HepG2 (cell line): ENCODE measurements at regions not wholly inside any gene's neighbourhood (a gene's known extent, or its start where the extent isn't known, plus 50 kb on each side); places are given as distances from the start of the nearest gene placed in this dataset.

Experiments used
- ATAC-seq: fragments of 200-7000 bp; cut with Tn5 transposase; 3 replicates; pipeline ENCODE4 v1.9.1; 2020; ENCODE audit warnings: mild to moderate bottlenecking, moderate library complexity
- BruUV-seq: library from RNA; stranded (reverse); fragments of 400-500 nt; replicated peaks from 2 replicates; lab custom pipeline; 2021; lab: Mats Ljungman, UMichigan
- CTCF ChIA-PET: fragments of 300-600 bp; formaldehyde crosslinking; extraction: SDS; loops from one replicate; lab custom pipeline; 2021; ENCODE audit warnings: low total read pairs, inconsistent platforms, low intra/inter-chr PET ratio; lab: Yijun Ruan, JAX
- POLR2A ChIA-PET: fragments of 350-600 bp; sonication (Branson Sonifier 250); formaldehyde crosslinking; loops from one replicate; lab custom pipeline; 2020; ENCODE audit warnings: antibody characterized with exemption, inconsistent platforms; lab: Yijun Ruan, JAX
- DNase-seq: peaks from one replicate; pipeline ENCODE4 v3.0.0-alpha.2; 2015; ENCODE audit warnings: low spot score
- FAIRE-seq: peaks from 3 replicates; lab custom pipeline; 2011; peaks lifted over from hg19 to GRCh38; lab: Jason Lieb, UNC
- H2AFZ ChIP-seq: one replicate; pipeline ENCODE4 v1.6.1; 2011; ENCODE audit warnings: low read length, inconsistent platforms
- H3K27ac ChIP-seq: fragments of 300-600 bp; 3 replicates; pipeline ENCODE4 v1.8.0; 2011; ENCODE audit warnings: mixed run types, mild to moderate bottlenecking, mixed read lengths, low read length, inconsistent platforms; ENCODE audit not compliant: insufficient read depth; ENCODE audit errors: extremely low read length
- H3K27me3 ChIP-seq, 2 experiments: fragments of 200-600 bp in 1 of 2; 2 replicates in 1 of 2; 3 replicates in 1 of 2; pipeline versions ENCODE4 v1.6.0 to v1.8.0; 2011; ENCODE audit warnings: low read length in 2 of 2, mild to moderate bottlenecking in 2 of 2, moderate library complexity in 2 of 2, inconsistent platforms in 1 of 2; ENCODE audit not compliant: insufficient read depth in 2 of 2, control insufficient read depth in 1 of 2
- H3K36me3 ChIP-seq, 2 experiments: fragments of 200-600 bp in 1 of 2; replicated peaks in 1 of 2; 2 replicates in 1 of 2; 3 replicates in 1 of 2; pipeline versions ENCODE4 v1.5.1 to v1.8.0; 2011; ENCODE audit warnings: low read length in 2 of 2, inconsistent platforms in 1 of 2; ENCODE audit not compliant: insufficient read depth in 2 of 2, control insufficient read depth in 1 of 2
- H3K4me1 ChIP-seq: 2 replicates; pipeline ENCODE4 v1.5.1; 2012; ENCODE audit warnings: low read length, inconsistent platforms; ENCODE audit not compliant: insufficient read depth
- H3K4me2 ChIP-seq: 2 replicates; pipeline ENCODE4 v1.6.0; 2011; ENCODE audit warnings: low read depth, low read length, inconsistent platforms
- H3K4me3 ChIP-seq, 3 experiments: fragments of 200-600 bp in 1 of 3; sonication (generic), shearing (Covaris generic) in 1 of 3; replicated peaks in 1 of 3; 2 replicates each; pipeline ENCODE4 v1.5.1; 2011 to 2016; ENCODE audit warnings: low read length in 3 of 3, inconsistent platforms in 2 of 3, low read depth in 2 of 3, mild to moderate bottlenecking in 2 of 3, control low read depth in 1 of 3, mixed read lengths in 1 of 3; ENCODE audit not compliant: insufficient read depth in 1 of 3
- H3K79me2 ChIP-seq: one replicate; pipeline ENCODE4 v1.6.1; 2011; ENCODE audit warnings: low read length, inconsistent platforms; ENCODE audit not compliant: insufficient read depth
- H3K9ac ChIP-seq: 2 replicates; pipeline ENCODE4 v1.6.0; 2011; ENCODE audit warnings: mild to moderate bottlenecking, low read depth, low read length, inconsistent platforms; ENCODE audit not compliant: insufficient read depth
- H3K9me3 ChIP-seq: 2 replicates; pipeline ENCODE4 v1.5.1; 2012; ENCODE audit warnings: mild to moderate bottlenecking, low read length
- H4K20me1 ChIP-seq: 2 replicates; pipeline ENCODE4 v1.6.0; 2011; ENCODE audit warnings: inconsistent platforms, mild to moderate bottlenecking, low read length, moderate library complexity; ENCODE audit not compliant: insufficient read depth
- ARNT ChIP-seq: fragments of 450-650 bp; IDR thresholded peaks from 2 replicates; pipeline ENCODE4 v1.6.1; 2017
- BATF2 ChIP-seq: sonication (generic); formaldehyde crosslinking; IDR thresholded peaks from 2 replicates; pipeline ENCODE4 v1.8.0; 2022; ENCODE audit warnings: mild to moderate bottlenecking, missing genetic modification reagents, moderate library complexity
- FIP1L1 ChIP-seq: fragments of 200-400 bp; formaldehyde crosslinking; IDR thresholded peaks from 2 replicates; pipeline ENCODE4 v1.6.1; 2018; ENCODE audit warnings: low read depth, mild to moderate bottlenecking, low read length, moderate library complexity, borderline replicate concordance; ENCODE audit not compliant: insufficient read depth
- HIVEP1 ChIP-seq: sonication (generic); formaldehyde crosslinking; IDR thresholded peaks from 2 replicates; pipeline ENCODE4 v1.4.0; 2020; ENCODE audit warnings: mild to moderate bottlenecking, missing genetic modification reagents
- HOXA5 ChIP-seq: sonication (generic); formaldehyde crosslinking; IDR thresholded peaks from 2 replicates; pipeline ENCODE4 v1.4.0; 2020; ENCODE audit warnings: missing genetic modification reagents
- JARID2 ChIP-seq: sonication (generic); formaldehyde crosslinking; IDR thresholded peaks from 2 replicates; pipeline ENCODE4 v1.8.1; 2023; ENCODE audit warnings: missing genetic modification reagents, inconsistent platforms; ENCODE audit not compliant: insufficient replicate concordance
- LCORL ChIP-seq, 2 experiments: fragments of 450-650 bp in 1 of 2; sonication (generic) in 1 of 2; formaldehyde crosslinking in 1 of 2; IDR thresholded peaks; 2 replicates each; pipeline versions ENCODE4 v1.5.0 to v1.6.1; 2017 to 2020; ENCODE audit warnings: antibody characterized with exemption in 1 of 2, missing genetic modification reagents in 1 of 2
- NFAT5 ChIP-seq: sonication (generic); formaldehyde crosslinking; IDR thresholded peaks from 2 replicates; pipeline ENCODE4 v1.4.0; 2020; ENCODE audit warnings: missing genetic modification reagents
- TMF1 ChIP-seq: sonication (generic); formaldehyde crosslinking; IDR thresholded peaks from 2 replicates; pipeline ENCODE4 v1.8.1; 2022; ENCODE audit warnings: low read depth, missing genetic modification reagents
- ZBTB21 ChIP-seq: sonication (generic); formaldehyde crosslinking; IDR thresholded peaks from 2 replicates; pipeline ENCODE4 v1.4.0; 2020; ENCODE audit warnings: missing genetic modification reagents
- ZNF280B ChIP-seq: sonication (generic); formaldehyde crosslinking; IDR thresholded peaks from 2 replicates; pipeline ENCODE4 v1.5.0; 2020; ENCODE audit warnings: missing genetic modification reagents, mild to moderate bottlenecking, borderline replicate concordance
- ZNF501 ChIP-seq: sonication (generic); formaldehyde crosslinking; IDR thresholded peaks from 2 replicates; pipeline ENCODE4 v1.5.1; 2020; ENCODE audit warnings: mild to moderate bottlenecking, moderate library complexity, missing genetic modification reagents
- ZNF577 ChIP-seq: sonication (generic); formaldehyde crosslinking; IDR thresholded peaks from 2 replicates; pipeline ENCODE4 v1.4.0; 2020; ENCODE audit warnings: mild to moderate bottlenecking, low read depth, missing genetic modification reagents, borderline replicate concordance
- ZNF740 ChIP-seq: sonication (generic); formaldehyde crosslinking; IDR thresholded peaks from 2 replicates; pipeline ENCODE4 v1.4.0; 2020; ENCODE audit warnings: missing genetic modification reagents
- ZNF788 ChIP-seq: sonication (generic); formaldehyde crosslinking; IDR thresholded peaks from 2 replicates; pipeline ENCODE4 v1.5.0; 2020; ENCODE audit warnings: mild to moderate bottlenecking, missing genetic modification reagents, borderline replicate concordance
- WGBS: methylation state at CpG from one replicate; pipeline ENCODE4 v1.1.6; 2017; ENCODE audit warnings: low lambda C conversion rate; 5-methylcytosine and 5-hydroxymethylcytosine counted together
- in situ Hi-C: cut with HindIII; loops from 2 replicates; pipeline ENCODE4 v1.10.0; 2017; ENCODE audit warnings: low pct_unique_long_range_greater_than_20kb; ENCODE audit not compliant: extremely low pct_ligation_motif_present
- intact Hi-C: fragments of 100-400 bp; cut with micrococcal nuclease; formaldehyde crosslinking; loops from one replicate; pipeline ENCODE4 v1.10.0; 2022; ENCODE audit not compliant: unreplicated experiment

GRCh38 chr4:36489798-36490197, 208.4 kb downstream of the DTHD1 start:
- no peaks in the 10 kb centered on the region for H3K4me1 ChIP-seq
- H3K9me3 ChIP-seq: no peaks in the 10 kb centered on the region
- no peaks in the 10 kb centered on the region for H3K36me3 ChIP-seq
- ChIA-PET CTCF (no interaction called here), POLR2A (no interaction called here)
- no peak overlapping the region for H3K9ac ChIP-seq
- no TSS peak for BruUV-seq
- ATAC-seq (no peak), DNase-seq (no peak), FAIRE-seq (no peak)
- no peak overlapping the region for H3K4me2 ChIP-seq
- intact Hi-C loops: no loop called here
- H3K27ac ChIP-seq: no peak overlapping the region
- 7% methylated on average over 2 of the region's 2 CpGs for WGBS
- H3K79me2 ChIP-seq: no peaks in the 10 kb centered on the region
- no peak overlapping the region for H3K4me3 ChIP-seq
- in situ Hi-C loops: no loop called here
- no peaks in the 10 kb centered on the region for H3K27me3 ChIP-seq
- no peaks in the 10 kb centered on the region for H4K20me1 ChIP-seq
- no peak overlapping the region for H2AFZ ChIP-seq
- TF ChIP-seq ARNT: no peak
- no peak for TF ChIP-seq ZNF280B (CRISPR knock-in tag)
- no peak for TF ChIP-seq ZNF740
- no peak for TF ChIP-seq ZNF577
- TF ChIP-seq FIP1L1: no peak
- no peak for TF ChIP-seq TMF1
- no peak for TF ChIP-seq JARID2
- no peak for TF ChIP-seq ZNF788 (CRISPR knock-in tag)
- TF ChIP-seq ZBTB21: no peak
- TF ChIP-seq LCORL (IDR thresholded peaks at IDR 0.05): no peak
- TF ChIP-seq LCORL (CRISPR knock-in tag; IDR thresholded peaks at IDR 0.05): no peak
- TF ChIP-seq HOXA5: no peak
- TF ChIP-seq ZNF501: no peak
- TF ChIP-seq NFAT5 (CRISPR knock-in tag): no peak
- TF ChIP-seq HIVEP1 (CRISPR knock-in tag): no peak
- no peak for TF ChIP-seq BATF2
